GM12878 (cell line): ENCODE measurements at regions not wholly inside any gene's neighbourhood (a gene's known extent, or its start where the extent isn't known, plus 50 kb on each side); places are given as distances from the start of the nearest gene placed in this dataset.

Experiments used
- CHD2 ChIP-seq: IDR thresholded peaks from 2 replicates; pipeline ENCODE4 v1.6.1; 2011; ENCODE audit warnings: low read depth, low read length, improper control_type of control experiment, borderline replicate concordance
- EP300 ChIP-seq, 2 experiments: fragments of 150-350 bp in 1 of 2; IDR thresholded peaks; 2 replicates each; pipeline ENCODE4 v1.6.1; 2011 to 2012; ENCODE audit warnings: low read depth in 2 of 2, low read length in 2 of 2, borderline replicate concordance in 1 of 2, improper control_type of control experiment in 1 of 2, inconsistent platforms in 1 of 2; ENCODE audit not compliant: control insufficient read depth in 1 of 2
- FOXK2 ChIP-seq: fragments of 450-650 bp; IDR thresholded peaks from 2 replicates; pipeline ENCODE4 v1.6.1; 2017; ENCODE audit warnings: mild to moderate bottlenecking, moderate library complexity
- LARP7 ChIP-seq: fragments of 450-650 bp; IDR thresholded peaks from 2 replicates; pipeline ENCODE4 v1.6.1; 2017; ENCODE audit warnings: mild to moderate bottlenecking
- MTA3 ChIP-seq: IDR thresholded peaks from 2 replicates; pipeline ENCODE4 v1.6.1; 2012; ENCODE audit warnings: low read length, inconsistent platforms, borderline replicate concordance
- NFYA ChIP-seq: IDR thresholded peaks from 2 replicates; pipeline ENCODE4 v1.6.1; 2011; ENCODE audit warnings: low read depth, mild to moderate bottlenecking, low read length, improper control_type of control experiment, borderline replicate concordance
- PAX5 ChIP-seq: IDR thresholded peaks from 2 replicates; pipeline ENCODE4 v1.6.1; 2011; ENCODE audit warnings: low read depth, low read length, borderline replicate concordance
- YY1 ChIP-seq: IDR thresholded peaks from 2 replicates; pipeline ENCODE4 v1.6.1; 2011; ENCODE audit warnings: low read depth, mild to moderate bottlenecking, low read length
- TF ChIP-seq, protein P1 (sequence below): fragments of 450-650 bp; IDR thresholded peaks from 2 replicates; pipeline ENCODE4 v1.6.1; 2016; ENCODE audit warnings: mild to moderate bottlenecking, moderate library complexity, borderline replicate concordance
- TF ChIP-seq, protein P2 (sequence below): fragments of 450-650 bp; formaldehyde crosslinking; IDR thresholded peaks from 2 replicates; pipeline ENCODE4 v1.4.0; 2020; ENCODE audit warnings: mild to moderate bottlenecking, moderate library complexity
- TF ChIP-seq, protein P3 (sequence below): IDR thresholded peaks from 2 replicates; pipeline ENCODE4 v1.6.1; 2012; ENCODE audit warnings: mild to moderate bottlenecking, low read depth, low read length

DNA sequence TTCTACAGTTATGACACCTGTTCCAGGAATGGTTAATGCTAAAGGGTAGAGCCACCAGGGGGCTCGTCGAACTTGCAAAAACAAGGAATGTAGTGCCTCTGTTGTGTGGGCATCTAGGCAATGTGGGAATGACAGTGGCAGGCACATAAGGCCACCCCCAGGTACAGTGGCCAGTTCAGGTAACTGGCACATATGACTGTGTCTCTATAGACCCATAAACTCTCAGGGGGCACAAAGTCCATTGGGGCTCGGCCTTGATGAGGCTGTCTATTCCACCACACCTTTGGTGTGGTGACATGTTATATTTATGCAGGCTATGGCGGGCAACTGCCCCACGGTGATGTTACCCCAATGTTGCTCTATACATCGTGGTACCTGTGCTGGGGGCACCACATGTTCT is 59.6 kb upstream of the FAM120A start (continued):
- TF ChIP-seq, protein P1, sequence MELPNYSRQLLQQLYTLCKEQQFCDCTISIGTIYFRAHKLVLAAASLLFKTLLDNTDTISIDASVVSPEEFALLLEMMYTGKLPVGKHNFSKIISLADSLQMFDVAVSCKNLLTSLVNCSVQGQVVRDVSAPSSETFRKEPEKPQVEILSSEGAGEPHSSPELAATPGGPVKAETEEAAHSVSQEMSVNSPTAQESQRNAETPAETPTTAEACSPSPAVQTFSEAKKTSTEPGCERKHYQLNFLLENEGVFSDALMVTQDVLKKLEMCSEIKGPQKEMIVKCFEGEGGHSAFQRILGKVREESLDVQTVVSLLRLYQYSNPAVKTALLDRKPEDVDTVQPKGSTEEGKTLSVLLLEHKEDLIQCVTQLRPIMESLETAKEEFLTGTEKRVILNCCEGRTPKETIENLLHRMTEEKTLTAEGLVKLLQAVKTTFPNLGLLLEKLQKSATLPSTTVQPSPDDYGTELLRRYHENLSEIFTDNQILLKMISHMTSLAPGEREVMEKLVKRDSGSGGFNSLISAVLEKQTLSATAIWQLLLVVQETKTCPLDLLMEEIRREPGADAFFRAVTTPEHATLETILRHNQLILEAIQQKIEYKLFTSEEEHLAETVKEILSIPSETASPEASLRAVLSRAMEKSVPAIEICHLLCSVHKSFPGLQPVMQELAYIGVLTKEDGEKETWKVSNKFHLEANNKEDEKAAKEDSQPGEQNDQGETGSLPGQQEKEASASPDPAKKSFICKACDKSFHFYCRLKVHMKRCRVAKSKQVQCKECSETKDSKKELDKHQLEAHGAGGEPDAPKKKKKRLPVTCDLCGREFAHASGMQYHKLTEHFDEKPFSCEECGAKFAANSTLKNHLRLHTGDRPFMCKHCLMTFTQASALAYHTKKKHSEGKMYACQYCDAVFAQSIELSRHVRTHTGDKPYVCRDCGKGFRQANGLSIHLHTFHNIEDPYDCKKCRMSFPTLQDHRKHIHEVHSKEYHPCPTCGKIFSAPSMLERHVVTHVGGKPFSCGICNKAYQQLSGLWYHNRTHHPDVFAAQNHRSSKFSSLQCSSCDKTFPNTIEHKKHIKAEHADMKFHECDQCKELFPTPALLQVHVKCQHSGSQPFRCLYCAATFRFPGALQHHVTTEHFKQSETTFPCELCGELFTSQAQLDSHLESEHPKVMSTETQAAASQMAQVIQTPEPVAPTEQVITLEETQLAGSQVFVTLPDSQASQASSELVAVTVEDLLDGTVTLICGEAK, result no peak
- no peak for TF ChIP-seq FOXK2
- TF ChIP-seq EP300 (IDR thresholded peaks at IDR 0.05; ENCODE audit: borderline replicate concordance in 1 of 2, control insufficient read depth in 1 of 2, low read depth in 2 of 2, low read length in 2 of 2), result no peak
- TF ChIP-seq, protein P2, sequence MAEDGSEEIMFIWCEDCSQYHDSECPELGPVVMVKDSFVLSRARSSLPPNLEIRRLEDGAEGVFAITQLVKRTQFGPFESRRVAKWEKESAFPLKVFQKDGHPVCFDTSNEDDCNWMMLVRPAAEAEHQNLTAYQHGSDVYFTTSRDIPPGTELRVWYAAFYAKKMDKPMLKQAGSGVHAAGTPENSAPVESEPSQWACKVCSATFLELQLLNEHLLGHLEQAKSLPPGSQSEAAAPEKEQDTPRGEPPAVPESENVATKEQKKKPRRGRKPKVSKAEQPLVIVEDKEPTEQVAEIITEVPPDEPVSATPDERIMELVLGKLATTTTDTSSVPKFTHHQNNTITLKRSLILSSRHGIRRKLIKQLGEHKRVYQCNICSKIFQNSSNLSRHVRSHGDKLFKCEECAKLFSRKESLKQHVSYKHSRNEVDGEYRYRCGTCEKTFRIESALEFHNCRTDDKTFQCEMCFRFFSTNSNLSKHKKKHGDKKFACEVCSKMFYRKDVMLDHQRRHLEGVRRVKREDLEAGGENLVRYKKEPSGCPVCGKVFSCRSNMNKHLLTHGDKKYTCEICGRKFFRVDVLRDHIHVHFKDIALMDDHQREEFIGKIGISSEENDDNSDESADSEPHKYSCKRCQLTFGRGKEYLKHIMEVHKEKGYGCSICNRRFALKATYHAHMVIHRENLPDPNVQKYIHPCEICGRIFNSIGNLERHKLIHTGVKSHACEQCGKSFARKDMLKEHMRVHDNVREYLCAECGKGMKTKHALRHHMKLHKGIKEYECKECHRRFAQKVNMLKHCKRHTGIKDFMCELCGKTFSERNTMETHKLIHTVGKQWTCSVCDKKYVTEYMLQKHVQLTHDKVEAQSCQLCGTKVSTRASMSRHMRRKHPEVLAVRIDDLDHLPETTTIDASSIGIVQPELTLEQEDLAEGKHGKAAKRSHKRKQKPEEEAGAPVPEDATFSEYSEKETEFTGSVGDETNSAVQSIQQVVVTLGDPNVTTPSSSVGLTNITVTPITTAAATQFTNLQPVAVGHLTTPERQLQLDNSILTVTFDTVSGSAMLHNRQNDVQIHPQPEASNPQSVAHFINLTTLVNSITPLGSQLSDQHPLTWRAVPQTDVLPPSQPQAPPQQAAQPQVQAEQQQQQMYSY, result no peak
- no peak for TF ChIP-seq NFYA
- TF ChIP-seq, protein P3, sequence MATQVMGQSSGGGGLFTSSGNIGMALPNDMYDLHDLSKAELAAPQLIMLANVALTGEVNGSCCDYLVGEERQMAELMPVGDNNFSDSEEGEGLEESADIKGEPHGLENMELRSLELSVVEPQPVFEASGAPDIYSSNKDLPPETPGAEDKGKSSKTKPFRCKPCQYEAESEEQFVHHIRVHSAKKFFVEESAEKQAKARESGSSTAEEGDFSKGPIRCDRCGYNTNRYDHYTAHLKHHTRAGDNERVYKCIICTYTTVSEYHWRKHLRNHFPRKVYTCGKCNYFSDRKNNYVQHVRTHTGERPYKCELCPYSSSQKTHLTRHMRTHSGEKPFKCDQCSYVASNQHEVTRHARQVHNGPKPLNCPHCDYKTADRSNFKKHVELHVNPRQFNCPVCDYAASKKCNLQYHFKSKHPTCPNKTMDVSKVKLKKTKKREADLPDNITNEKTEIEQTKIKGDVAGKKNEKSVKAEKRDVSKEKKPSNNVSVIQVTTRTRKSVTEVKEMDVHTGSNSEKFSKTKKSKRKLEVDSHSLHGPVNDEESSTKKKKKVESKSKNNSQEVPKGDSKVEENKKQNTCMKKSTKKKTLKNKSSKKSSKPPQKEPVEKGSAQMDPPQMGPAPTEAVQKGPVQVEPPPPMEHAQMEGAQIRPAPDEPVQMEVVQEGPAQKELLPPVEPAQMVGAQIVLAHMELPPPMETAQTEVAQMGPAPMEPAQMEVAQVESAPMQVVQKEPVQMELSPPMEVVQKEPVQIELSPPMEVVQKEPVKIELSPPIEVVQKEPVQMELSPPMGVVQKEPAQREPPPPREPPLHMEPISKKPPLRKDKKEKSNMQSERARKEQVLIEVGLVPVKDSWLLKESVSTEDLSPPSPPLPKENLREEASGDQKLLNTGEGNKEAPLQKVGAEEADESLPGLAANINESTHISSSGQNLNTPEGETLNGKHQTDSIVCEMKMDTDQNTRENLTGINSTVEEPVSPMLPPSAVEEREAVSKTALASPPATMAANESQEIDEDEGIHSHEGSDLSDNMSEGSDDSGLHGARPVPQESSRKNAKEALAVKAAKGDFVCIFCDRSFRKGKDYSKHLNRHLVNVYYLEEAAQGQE, result no peak
- TF ChIP-seq LARP7, result no peak
- no peak for TF ChIP-seq CHD2
- no peak for TF ChIP-seq YY1
- TF ChIP-seq MTA3, result no peak
- TF ChIP-seq PAX5, result no peak
